ENCODE measurements at regions not wholly inside any gene's neighbourhood (a gene's known extent, or its start where the extent isn't known, plus 50 kb on each side); places are given as distances from the start of the nearest gene placed in this dataset.

- TF ChIP-seq POLR2AphosphoS5 (IDR thresholded peaks at IDR 0.05; ENCODE audit: low read depth) (no peak), EZH2 (IDR thresholded peaks at IDR 0.05; ENCODE audit: low read depth, unreplicated experiment) (no peak), EZH2phosphoT487 (IDR thresholded peaks at IDR 0.05; ENCODE audit: unreplicated experiment) (no peak), REST (IDR thresholded peaks at IDR 0.05; ENCODE audit: unreplicated experiment) (no peak), CREB1 (CRISPR knock-in tag; IDR thresholded peaks at IDR 0.05; ENCODE audit: low read depth) (no peak), NANOG (IDR thresholded peaks at IDR 0.05; ENCODE audit: borderline replicate concordance) (no peak), ZNF331 (CRISPR knock-in tag; IDR thresholded peaks at IDR 0.05; ENCODE audit: low read depth) (no peak), ZNF114 (CRISPR knock-in tag; IDR thresholded peaks at IDR 0.05) (no peak), JUNB (IDR thresholded peaks at IDR 0.05; ENCODE audit: unreplicated experiment) (no peak)
- TF ChIP-seq, protein P1, sequence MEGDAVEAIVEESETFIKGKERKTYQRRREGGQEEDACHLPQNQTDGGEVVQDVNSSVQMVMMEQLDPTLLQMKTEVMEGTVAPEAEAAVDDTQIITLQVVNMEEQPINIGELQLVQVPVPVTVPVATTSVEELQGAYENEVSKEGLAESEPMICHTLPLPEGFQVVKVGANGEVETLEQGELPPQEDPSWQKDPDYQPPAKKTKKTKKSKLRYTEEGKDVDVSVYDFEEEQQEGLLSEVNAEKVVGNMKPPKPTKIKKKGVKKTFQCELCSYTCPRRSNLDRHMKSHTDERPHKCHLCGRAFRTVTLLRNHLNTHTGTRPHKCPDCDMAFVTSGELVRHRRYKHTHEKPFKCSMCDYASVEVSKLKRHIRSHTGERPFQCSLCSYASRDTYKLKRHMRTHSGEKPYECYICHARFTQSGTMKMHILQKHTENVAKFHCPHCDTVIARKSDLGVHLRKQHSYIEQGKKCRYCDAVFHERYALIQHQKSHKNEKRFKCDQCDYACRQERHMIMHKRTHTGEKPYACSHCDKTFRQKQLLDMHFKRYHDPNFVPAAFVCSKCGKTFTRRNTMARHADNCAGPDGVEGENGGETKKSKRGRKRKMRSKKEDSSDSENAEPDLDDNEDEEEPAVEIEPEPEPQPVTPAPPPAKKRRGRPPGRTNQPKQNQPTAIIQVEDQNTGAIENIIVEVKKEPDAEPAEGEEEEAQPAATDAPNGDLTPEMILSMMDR (conservative IDR thresholded peaks at IDR 0.05; ENCODE audit: low read depth in 2 of 2), result no peak
- TF ChIP-seq, protein P2, sequence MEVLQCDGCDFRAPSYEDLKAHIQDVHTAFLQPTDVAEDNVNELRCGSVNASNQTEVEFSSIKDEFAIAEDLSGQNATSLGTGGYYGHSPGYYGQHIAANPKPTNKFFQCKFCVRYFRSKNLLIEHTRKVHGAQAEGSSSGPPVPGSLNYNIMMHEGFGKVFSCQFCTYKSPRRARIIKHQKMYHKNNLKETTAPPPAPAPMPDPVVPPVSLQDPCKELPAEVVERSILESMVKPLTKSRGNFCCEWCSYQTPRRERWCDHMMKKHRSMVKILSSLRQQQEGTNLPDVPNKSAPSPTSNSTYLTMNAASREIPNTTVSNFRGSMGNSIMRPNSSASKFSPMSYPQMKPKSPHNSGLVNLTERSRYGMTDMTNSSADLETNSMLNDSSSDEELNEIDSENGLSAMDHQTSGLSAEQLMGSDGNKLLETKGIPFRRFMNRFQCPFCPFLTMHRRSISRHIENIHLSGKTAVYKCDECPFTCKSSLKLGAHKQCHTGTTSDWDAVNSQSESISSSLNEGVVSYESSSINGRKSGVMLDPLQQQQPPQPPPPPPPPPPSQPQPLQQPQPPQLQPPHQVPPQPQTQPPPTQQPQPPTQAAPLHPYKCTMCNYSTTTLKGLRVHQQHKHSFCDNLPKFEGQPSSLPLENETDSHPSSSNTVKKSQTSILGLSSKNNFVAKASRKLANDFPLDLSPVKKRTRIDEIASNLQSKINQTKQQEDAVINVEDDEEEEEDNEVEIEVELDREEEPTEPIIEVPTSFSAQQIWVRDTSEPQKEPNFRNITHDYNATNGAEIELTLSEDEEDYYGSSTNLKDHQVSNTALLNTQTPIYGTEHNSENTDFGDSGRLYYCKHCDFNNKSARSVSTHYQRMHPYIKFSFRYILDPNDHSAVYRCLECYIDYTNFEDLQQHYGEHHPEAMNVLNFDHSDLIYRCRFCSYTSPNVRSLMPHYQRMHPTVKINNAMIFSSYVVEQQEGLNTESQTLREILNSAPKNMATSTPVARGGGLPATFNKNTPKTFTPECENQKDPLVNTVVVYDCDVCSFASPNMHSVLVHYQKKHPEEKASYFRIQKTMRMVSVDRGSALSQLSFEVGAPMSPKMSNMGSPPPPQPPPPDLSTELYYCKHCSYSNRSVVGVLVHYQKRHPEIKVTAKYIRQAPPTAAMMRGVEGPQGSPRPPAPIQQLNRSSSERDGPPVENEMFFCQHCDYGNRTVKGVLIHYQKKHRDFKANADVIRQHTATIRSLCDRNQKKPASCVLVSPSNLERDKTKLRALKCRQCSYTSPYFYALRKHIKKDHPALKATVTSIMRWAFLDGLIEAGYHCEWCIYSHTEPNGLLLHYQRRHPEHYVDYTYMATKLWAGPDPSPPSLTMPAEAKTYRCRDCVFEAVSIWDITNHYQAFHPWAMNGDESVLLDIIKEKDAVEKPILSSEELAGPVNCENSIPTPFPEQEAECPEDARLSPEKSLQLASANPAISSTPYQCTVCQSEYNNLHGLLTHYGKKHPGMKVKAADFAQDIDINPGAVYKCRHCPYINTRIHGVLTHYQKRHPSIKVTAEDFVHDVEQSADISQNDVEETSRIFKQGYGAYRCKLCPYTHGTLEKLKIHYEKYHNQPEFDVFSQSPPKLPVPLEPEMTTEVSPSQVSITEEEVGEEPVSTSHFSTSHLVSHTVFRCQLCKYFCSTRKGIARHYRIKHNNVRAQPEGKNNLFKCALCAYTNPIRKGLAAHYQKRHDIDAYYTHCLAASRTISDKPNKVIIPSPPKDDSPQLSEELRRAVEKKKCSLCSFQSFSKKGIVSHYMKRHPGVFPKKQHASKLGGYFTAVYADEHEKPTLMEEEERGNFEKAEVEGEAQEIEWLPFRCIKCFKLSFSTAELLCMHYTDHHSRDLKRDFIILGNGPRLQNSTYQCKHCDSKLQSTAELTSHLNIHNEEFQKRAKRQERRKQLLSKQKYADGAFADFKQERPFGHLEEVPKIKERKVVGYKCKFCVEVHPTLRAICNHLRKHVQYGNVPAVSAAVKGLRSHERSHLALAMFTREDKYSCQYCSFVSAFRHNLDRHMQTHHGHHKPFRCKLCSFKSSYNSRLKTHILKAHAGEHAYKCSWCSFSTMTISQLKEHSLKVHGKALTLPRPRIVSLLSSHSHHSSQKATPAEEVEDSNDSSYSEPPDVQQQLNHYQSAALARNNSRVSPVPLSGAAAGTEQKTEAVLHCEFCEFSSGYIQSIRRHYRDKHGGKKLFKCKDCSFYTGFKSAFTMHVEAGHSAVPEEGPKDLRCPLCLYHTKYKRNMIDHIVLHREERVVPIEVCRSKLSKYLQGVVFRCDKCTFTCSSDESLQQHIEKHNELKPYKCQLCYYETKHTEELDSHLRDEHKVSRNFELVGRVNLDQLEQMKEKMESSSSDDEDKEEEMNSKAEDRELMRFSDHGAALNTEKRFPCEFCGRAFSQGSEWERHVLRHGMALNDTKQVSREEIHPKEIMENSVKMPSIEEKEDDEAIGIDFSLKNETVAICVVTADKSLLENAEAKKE (CRISPR knock-in tag; IDR thresholded peaks at IDR 0.05), result no peak
- TF ChIP-seq, protein P3, sequence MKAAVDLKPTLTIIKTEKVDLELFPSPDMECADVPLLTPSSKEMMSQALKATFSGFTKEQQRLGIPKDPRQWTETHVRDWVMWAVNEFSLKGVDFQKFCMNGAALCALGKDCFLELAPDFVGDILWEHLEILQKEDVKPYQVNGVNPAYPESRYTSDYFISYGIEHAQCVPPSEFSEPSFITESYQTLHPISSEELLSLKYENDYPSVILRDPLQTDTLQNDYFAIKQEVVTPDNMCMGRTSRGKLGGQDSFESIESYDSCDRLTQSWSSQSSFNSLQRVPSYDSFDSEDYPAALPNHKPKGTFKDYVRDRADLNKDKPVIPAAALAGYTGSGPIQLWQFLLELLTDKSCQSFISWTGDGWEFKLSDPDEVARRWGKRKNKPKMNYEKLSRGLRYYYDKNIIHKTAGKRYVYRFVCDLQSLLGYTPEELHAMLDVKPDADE (IDR thresholded peaks at IDR 0.05), result no peak
Observed at GRCh38 chr11:71329165-71329510, 76.8 kb upstream of the SHANK2 start.

Measured in GM23338 (cell line).